Heart left ventricle (tissue), 16 donors: ENCODE measurements at regions not wholly inside any gene's neighbourhood (a gene's known extent, or its start where the extent isn't known, plus 50 kb on each side); places are given as distances from the start of the nearest gene placed in this dataset.

Source experiments
- ATAC-seq, 4 donors: fragments of 200-7000 bp; cut with Tn5 transposase; one replicate each; pipeline ENCODE4 v1.9.1; 2020 to 2022; ENCODE audit warnings: moderate library complexity in 4 of 4, mild to moderate bottlenecking in 3 of 4, moderate number of reproducible peaks in 1 of 4
- DNase-seq, 5 donors: peaks; one replicate each; pipeline ENCODE4 v3.0.0-alpha.2; 2020
- H3K27ac ChIP-seq, 12 donors: fragments of 200-600 bp; sonication (generic) in 4 of 12; one replicate each; pipeline versions ENCODE4 v1.5.0 to v1.8.0; 2016 to 2022; ENCODE audit warnings: mild to moderate bottlenecking in 2 of 12
- H3K27me3 ChIP-seq, 9 donors: fragments of 200-600 bp; sonication (generic) in 2 of 9; one replicate each; pipeline versions ENCODE4 v1.5.1 to v1.8.0; 2016 to 2022; ENCODE audit warnings: mild to moderate bottlenecking in 3 of 9
- H3K36me3 ChIP-seq, 9 donors: fragments of 200-600 bp; sonication (generic) in 2 of 9; one replicate each; pipeline versions ENCODE4 v1.5.0 to v1.8.0; 2018 to 2022; ENCODE audit warnings: mild to moderate bottlenecking in 2 of 9
- H3K4me1 ChIP-seq, 12 donors: fragments of 200-600 bp; sonication (generic) in 4 of 12; one replicate each; pipeline versions ENCODE4 v1.5.0 to v1.8.0; 2016 to 2022; ENCODE audit warnings: mild to moderate bottlenecking in 3 of 12
- H3K4me3 ChIP-seq, 12 donors: fragments of 200-600 bp; sonication (generic) in 4 of 12; one replicate each; pipeline versions ENCODE4 v1.5.0 to v1.8.0; 2017 to 2022; ENCODE audit warnings: mild to moderate bottlenecking in 9 of 12, moderate library complexity in 4 of 12
- H3K9me3 ChIP-seq, 12 donors: fragments of 200-600 bp; sonication (generic) in 4 of 12; one replicate each; pipeline versions ENCODE4 v1.5.0 to v1.8.0; 2016 to 2022; ENCODE audit warnings: mild to moderate bottlenecking in 1 of 12
- POLR2A ChIP-seq, 2 donors: fragments of 450-650 bp; IDR thresholded peaks; one replicate each; pipeline ENCODE4 v1.6.1; 2017; ENCODE audit warnings: antibody characterized with exemption in 2 of 2, mild to moderate bottlenecking in 2 of 2, moderate library complexity in 2 of 2
- WGBS, 4 donors: extraction: QIAGEN DNeasy Blood & Tissue Kit in 2 of 4; methylation state at CpG; one replicate each; pipeline versions ENCODE4 v1.1.5 to v1.1.7; 2013 to 2018; 5-methylcytosine and 5-hydroxymethylcytosine counted together
- intact Hi-C, 10 donors: fragments of 100-400 bp; cut with DNase I; formaldehyde crosslinking; loops; one replicate each; pipeline versions ENCODE4 v1.11.1 to v1.14.2; 2022
- TF ChIP-seq, protein P1 (sequence below), 12 donors: fragments of 200-600 bp; sonication (generic) in 4 of 12; IDR thresholded peaks; one replicate each; pipeline versions ENCODE4 v1.5.0 to v1.8.0; 2018 to 2022; ENCODE audit warnings: antibody characterized with exemption in 12 of 12, mild to moderate bottlenecking in 5 of 12
- donor health status: ischemic (EF 13 %, LVEDD 7.1; RV severe dilation, severe dysfunction).
- donor health status: healthy with polysubstance abuse.
- donor health status: DM: no; HTN: yes; CAD: no.
- donor health status: DM: no; HTN: no; CAD: no.
- donor health status: ischemic (EF 25% LVEDD 6.9; RV normal size, moderate dysfunction).
- donor health status: ischemic (EF 25% LVEDD 5.7; RV mildly dilated, moderate dysfunction).
- donor health status: healthy.
- donor health status: DM: yes; HTN: yes; CAD: no.
- donor health status: ischemic (EF 35%, LVEDD 5.7; RV mildly dilated, moderate dysfunction).
- donor health status: nonischemic (EF 11% LVEDD 7.7; RV severe dilation, severe dysfunction).
- donor health status: DM: yes; HTN: yes; CAD: no.
- donor health status: PGD.
- donor health status: ischemic (EF 29% LVEDD 5.4; RV normal size, mild dysfunction).
- donor health status: nonischemic (EF 23%, LVEDD 6.1; RV moderate dilation, normal function).

DNA sequence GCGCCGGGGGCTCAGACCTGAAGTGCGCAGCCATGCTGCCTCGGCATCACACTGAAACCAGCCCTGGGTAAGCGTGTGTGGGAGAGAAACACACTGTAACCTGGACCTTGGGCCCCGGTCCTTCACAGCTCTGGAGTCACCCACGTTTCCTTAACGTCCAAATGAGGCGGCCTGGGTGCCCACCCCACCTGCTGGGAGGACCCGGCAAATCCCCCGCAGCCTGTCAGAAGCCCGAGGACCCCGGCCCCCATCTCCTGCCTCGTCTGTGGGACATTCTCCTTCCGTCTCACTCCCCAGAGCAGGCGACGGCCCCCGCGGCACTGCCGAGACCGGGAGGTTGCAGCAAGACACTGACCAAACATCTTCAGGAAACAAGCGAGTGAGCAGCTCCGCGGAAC, 66.5 kb upstream of the GALNT9 start:
- Histone ChIP-seq H3K9me3 (no peaks in the 10 kb centered on the region), H3K4me3 (no peak overlapping the region), H3K36me3 (no peaks in the 10 kb centered on the region), H3K4me1 (no peaks in the 10 kb centered on the region), H3K27me3 (peaks cover 19 to 53% (median 31%) of the 10 kb centered on the region in 9 donors), H3K27ac (no peak overlapping the region)
- intact Hi-C loops, result no loop called here
- TF ChIP-seq, protein P1, sequence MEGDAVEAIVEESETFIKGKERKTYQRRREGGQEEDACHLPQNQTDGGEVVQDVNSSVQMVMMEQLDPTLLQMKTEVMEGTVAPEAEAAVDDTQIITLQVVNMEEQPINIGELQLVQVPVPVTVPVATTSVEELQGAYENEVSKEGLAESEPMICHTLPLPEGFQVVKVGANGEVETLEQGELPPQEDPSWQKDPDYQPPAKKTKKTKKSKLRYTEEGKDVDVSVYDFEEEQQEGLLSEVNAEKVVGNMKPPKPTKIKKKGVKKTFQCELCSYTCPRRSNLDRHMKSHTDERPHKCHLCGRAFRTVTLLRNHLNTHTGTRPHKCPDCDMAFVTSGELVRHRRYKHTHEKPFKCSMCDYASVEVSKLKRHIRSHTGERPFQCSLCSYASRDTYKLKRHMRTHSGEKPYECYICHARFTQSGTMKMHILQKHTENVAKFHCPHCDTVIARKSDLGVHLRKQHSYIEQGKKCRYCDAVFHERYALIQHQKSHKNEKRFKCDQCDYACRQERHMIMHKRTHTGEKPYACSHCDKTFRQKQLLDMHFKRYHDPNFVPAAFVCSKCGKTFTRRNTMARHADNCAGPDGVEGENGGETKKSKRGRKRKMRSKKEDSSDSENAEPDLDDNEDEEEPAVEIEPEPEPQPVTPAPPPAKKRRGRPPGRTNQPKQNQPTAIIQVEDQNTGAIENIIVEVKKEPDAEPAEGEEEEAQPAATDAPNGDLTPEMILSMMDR (IDR thresholded peaks at IDR 0.05), result no peak
- no peak for TF ChIP-seq POLR2A (IDR thresholded peaks at IDR 0.05)
- ATAC-seq (no peak), DNase-seq (peak in 1 of 5 donors; percentile 39)
- WGBS, 4 donors, result 65 to 77% (median 67%) methylated on average over 16 to 24 of the region's 24 CpGs

DNA sequence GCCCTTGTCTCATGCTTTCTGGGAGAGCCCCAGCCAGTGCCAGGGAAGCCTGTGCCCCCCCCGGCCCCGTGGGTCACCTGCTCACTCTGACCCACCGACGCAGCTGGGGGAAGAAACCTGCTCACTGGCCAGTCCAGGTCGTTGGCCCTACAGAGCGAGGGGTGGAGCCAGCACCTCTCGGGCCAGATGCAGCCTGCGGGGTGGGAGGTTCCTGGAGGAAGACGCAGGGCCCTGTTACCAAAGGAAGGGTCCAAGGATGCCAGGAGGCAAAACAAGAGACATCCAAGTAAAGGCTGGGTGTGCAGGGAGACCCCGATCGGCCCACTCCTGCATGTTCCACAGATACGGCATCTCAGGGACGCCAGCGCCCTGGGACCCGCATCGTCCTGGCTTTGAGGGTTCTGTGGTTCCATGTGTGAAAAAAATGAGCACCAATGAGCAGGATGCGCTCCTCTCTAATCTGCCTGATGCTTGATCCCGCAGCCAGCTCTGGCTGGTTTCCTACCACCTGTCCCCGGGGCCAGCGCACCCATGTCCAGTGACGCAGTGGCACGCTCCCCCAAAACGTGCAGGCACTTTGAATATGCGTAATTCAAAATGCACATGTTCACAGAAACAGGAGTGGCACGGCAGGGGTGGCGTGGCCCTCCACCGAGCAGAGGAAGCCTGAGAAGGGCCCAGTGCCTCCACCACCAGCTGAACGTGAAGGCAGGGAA, 66.0 kb upstream of the GALNT9 start:
- WGBS, 4 donors, result 73 to 75% (median 74%) methylated on average over 24 to 28 of the region's 28 CpGs
- peak in 2 of 5 donors; percentile 14 to 53 for DNase-seq
- ATAC-seq, result no peak
- TF ChIP-seq POLR2A (IDR thresholded peaks at IDR 0.05), result no peak
- TF ChIP-seq, protein P1 (IDR thresholded peaks at IDR 0.05), result no peak
- H3K4me1 ChIP-seq, result no peaks in the 10 kb centered on the region
- peaks cover 17 to 49% (median 29%) of the 10 kb centered on the region in 9 donors for H3K27me3 ChIP-seq
- H3K4me3 ChIP-seq, result no peak overlapping the region
- H3K9me3 ChIP-seq, result no peaks in the 10 kb centered on the region
- intact Hi-C loops, result no loop called here
- no peak overlapping the region for H3K27ac ChIP-seq
- H3K36me3 ChIP-seq, result no peaks in the 10 kb centered on the region

DNA sequence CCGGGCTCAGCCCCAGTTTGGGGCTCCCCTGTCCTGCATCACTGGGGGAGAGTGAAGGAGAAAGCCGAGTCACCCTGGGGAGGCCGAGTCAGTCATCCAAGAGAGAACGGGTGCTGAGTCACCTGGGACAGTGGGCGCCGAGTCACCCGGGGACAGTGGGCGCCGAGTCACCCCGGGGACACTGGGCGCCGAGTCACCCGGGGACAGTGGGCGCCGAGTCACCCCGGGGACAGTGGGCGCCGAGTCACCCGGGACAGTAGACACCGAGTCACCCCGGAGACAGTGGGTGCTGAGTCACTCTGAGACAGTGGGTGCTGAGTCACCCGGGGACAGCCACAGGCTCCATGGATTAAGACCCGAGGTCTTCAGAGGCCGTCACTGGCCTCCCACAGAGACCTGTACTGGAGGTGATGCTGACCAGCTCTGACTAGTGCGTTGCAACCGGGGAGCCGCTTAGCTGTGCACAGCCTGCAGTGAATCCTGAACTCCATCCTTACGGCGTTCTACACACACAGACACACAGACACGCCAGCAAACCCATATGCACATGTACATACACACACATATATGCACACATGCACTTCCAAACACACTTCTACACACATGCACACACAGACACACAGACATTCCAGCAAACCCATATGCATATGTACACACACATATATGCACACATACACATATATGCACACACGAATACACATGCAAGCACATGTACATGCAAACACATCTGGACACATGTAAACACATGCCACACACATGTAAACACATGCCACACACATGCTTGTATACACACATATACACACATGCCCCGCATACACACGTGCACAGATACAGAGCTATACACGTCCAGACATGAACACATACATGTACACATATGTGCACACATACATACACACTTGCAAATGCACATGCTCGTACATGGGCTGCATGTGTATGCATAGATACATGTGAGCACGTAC, 64.9 kb upstream of the GALNT9 start:
- DNase-seq, result peak in 2 of 5 donors; percentile 3 to 28
- Histone ChIP-seq H3K4me3 (no peak overlapping the region), H3K36me3 (no peaks in the 10 kb centered on the region), H3K27me3 (peaks cover 15 to 45% (median 20%) of the 10 kb centered on the region in 9 donors), H3K9me3 (no peaks in the 10 kb centered on the region), H3K4me1 (no peaks in the 10 kb centered on the region), H3K27ac (no peak overlapping the region)
- 73 to 87% (median 84%) methylated on average over 14 to 36 of the region's 36 CpGs for WGBS, 4 donors
- ATAC-seq, result no peak
- intact Hi-C loops, result no loop called here
- TF ChIP-seq POLR2A (IDR thresholded peaks at IDR 0.05), result no peak
- TF ChIP-seq, protein P1 (IDR thresholded peaks at IDR 0.05), result no peak

DNA sequence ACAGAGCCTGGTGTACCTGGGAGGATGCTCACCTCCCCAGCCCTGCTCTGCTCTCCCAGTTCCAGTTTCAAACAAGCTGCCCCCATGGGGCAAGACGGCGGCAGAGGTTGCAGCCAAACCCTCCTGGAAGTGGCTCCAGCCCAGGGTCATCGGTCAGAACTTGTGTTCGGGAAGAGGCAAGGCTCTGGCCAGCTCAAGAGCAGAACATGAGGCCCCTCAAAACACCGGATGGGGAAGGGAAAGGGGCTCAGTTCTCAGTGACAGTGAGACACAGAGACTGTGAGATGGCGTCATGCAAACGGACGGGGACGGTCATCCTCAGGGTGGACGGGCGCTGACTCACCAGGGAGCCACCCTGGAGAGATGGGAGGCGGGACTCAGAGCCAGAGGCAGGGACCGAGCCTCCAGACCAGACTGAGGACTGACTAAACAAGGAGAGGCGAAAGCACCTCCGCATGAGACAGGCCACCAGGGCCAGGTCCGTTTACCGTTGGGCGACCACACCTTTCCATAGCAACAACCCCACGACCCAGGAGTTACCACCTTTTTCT, 63.9 kb upstream of the GALNT9 start:
- 62 to 65% (median 63%) methylated on average over 19 of the region's 19 CpGs for WGBS, 4 donors
- peak in 2 of 5 donors; percentile 4 to 9 for DNase-seq
- Histone ChIP-seq H3K27me3 (peaks cover 6 to 42% (median 18%) of the 10 kb centered on the region in 9 donors), H3K27ac (no peak overlapping the region), H3K36me3 (no peaks in the 10 kb centered on the region), H3K4me1 (no peaks in the 10 kb centered on the region), H3K4me3 (no peak overlapping the region), H3K9me3 (no peaks in the 10 kb centered on the region)
- no peak for ATAC-seq
- TF ChIP-seq, protein P1 (IDR thresholded peaks at IDR 0.05), result no peak
- no peak for TF ChIP-seq POLR2A (IDR thresholded peaks at IDR 0.05)
- intact Hi-C loops, result no loop called here
